Astrocyte of the hippocampus (primary cell): ENCODE measurements at regions not wholly inside any gene's neighbourhood (a gene's known extent, or its start where the extent isn't known, plus 50 kb on each side); places are given as distances from the start of the nearest gene placed in this dataset.
"Not testable (repeated sequence)": the region's sequence is repeated elsewhere in the genome, so short reads cannot be mapped to it uniquely, and the experiment has no call there.

ENCODE experiments used
- DNase-seq: peaks from one replicate; pipeline ENCODE4 v3.0.0; 2011; ENCODE audit warnings: low read depth, low spot score

DNA sequence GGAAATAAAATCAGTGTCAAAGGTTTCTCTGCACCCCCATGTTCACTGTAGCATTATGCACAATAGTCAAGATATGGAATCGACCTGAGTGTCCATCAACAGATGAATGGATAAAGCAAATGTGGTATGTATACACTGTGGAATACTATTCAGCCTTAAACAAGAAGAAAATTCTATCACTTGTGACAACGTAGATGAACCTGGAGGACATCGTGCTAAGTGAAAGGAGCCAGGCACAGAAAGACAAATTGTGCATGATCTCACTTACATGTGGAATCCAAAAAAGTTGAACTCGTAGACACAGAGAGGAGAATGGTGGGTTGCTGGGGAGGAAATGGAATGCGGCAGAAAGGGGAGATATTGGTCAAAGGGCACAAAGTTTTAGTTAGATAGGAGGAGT, 136.3 kb upstream of the ESR1 start:
- DNase-seq = no peak

DNA sequence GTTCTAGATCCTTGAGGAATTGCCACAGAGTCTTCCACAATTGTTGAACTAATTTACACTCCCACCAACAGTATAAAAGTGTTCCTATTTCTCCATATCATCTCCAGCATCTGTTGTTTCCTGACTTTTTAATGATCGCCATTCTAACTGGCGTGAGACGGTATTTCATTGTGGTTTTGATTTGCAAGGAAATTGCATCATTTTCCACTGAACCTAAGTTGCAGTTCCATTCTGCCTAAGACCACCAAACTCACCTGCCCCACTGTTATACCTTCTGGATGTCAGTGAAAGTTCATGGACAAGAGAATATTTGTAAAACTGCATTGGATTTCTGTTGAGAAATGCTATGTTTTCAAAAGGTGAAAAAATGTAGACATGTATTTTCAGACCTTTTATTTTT, 132.9 kb upstream of the ESR1 start:
- DNase-seq = no peak

DNA sequence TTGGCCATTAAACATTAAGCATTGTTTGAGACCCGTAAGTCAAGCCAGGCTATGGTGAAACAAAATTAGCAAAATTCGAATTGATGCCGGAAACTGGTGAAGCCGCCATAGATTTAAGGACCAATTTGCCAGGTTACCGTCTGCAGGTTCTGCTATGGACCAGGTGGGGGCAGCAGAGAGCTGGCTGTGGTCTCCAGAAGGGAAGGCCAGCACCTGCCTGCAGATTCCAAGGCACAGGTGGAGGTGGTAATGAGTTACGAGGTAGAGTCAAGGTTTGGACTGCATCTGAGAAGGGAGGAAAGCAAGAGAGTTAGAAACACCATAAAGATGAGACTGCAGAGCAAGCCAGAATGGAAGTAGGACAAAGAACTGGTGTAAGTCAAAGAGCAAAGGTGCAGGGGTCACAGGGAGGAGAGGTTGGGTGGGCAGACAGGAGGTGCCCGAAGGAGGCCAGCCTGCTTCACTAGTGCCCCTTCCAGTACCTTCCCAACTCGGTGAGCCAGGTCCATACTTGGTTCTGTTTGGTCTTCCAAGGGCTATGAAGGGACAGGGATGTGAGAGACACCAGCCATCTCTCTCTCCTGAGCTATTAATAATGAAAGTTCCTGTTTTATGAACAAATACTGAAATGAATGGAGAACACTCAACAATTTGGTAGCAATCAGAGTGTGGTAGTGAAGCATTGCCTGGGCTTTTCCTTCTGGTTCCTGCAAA, 131.6 kb upstream of the ESR1 start:
- peak; percentile 46 for DNase-seq

DNA sequence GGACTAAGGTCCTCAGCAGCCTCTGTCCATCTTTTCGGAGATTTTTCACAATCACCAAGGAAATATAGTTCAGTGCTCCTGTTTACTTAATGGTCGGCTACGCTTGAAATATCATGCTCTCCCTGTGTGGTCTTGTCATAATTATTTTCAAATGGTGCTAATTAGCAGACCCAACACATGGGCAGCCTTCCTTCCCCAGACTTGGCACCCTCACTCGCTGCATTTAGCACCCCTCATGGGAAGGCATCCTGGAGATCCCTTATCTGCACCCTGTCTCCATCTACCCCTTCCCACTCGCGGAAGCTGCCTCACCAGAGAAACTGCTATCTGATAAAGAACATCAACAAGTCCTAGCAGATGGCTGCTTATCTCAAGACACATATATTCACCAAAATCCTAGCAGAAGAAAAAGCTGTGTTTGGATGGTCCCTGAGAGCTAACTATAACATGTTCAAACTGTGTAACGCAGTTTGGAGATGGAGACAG, 131.0 kb upstream of the ESR1 start:
- no peak for DNase-seq

DNA sequence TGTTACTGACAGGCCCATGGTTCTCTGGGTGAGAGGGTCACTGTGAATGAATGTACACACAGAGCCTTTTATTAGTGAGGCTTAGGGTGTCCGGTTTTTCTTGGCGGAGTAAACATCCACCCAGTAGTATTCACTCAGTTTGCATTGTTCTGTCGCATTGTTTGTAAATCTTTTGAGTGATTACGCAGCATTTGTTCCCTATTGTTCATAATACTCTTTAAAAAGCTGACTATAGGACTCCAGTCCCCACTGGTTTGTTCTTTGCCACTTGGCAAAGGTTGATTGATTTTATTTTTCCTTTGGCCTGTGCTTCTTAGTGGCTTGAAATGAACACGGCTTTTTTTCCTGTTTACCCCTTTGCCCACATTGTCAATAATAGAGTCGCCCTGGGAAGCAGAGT, 130.1 kb upstream of the ESR1 start:
- DNase-seq = no peak

DNA sequence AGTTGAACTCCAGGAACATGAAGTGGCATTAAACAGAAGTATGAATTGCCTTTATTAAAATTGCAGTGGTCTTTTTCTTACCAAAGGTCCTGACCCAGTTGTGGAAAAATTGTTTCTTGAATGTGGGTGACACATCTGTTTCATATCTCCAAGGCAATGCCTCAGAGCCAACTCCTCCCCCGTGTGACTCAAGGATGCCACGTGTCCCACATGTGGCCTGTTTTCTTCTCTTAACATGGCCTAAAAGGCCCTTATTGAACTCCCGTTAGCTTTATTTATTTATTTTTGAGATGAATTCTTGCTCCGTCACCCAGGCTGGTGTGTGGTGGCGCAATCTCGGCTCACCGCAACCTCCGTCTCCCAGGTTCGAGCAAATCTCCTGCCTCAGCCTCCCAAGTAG, 128.4 kb upstream of the ESR1 start:
- no peak for DNase-seq

DNA sequence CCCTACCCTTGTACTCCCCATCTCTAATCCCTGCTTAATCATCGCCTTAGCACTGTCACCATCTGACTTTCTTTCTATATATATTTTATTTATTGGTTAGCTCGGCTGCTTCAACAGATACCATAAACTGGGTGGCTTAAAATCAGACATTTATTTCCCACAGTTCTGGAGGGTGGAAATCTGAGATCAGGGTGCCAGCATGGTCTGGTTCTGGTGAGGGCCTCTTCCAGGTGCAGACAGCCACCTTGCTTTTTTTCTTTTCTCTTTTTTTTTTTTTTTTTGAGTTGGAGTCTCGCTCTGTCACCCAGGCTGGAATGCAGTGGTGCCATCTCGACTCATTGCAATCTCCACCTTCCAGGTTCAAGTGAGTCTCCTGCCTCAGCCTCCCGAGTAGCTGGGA, 127.5 kb upstream of the ESR1 start:
- no peak for DNase-seq

DNA sequence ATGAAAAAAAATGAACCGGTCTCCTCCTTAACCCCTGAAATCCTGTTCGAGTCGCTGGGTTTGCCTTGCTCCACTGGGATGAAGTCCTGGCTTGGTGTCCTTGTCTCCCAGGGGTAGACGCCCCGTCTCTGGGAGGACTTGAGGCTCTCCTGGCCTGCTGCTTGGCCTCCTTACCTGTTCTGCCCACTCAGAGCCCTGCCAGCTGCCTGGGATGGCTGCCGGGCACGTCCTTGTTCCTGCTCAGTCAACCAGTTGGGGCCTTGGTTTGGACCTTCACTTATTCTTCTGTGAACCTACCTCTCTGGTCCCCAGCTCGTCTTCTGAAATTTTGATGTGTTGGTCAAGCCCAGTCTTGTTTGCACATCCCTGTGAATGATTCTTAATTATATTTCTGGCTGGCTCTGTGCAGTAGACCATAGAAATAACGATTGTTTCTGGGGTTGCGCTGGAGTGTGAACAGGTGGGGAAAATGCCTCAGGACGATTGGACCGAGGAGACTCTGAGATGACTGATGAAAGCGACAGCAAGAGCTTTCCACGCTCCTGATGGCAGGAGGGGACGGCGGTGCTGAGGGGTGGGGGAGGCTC, 126.5 kb upstream of the ESR1 start:
- DNase-seq = no peak

DNA sequence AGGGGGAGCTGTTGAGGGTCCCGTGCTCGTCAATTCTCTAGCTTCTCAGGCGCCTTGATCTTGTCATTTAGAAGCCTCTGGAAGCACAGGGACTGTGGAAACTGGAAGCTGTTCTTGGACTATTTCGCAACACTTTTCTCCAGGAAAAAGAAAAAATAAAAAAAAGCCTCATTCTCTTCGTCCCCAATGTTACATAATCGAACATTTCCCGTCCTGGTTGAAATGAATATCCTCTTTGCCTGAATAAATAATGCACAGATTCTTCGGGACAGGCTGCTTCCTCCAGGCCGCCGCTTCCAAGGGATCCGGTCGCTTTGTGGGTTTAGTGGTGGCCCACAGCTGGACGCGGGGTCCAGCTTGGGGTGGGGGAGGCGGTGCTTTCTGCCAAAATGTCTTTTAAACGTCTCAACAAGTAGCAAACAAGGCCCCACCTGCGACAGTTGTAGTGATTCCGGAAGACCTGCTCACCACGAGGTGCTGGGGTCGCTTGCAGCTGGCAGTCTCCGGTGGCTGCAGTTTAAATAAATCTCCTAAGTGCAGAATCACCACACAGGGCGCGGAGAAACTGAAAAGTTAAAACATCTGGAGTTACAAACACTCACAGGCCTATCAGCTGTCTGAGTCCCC, 125.9 kb upstream of the ESR1 start:
- no peak for DNase-seq

DNA sequence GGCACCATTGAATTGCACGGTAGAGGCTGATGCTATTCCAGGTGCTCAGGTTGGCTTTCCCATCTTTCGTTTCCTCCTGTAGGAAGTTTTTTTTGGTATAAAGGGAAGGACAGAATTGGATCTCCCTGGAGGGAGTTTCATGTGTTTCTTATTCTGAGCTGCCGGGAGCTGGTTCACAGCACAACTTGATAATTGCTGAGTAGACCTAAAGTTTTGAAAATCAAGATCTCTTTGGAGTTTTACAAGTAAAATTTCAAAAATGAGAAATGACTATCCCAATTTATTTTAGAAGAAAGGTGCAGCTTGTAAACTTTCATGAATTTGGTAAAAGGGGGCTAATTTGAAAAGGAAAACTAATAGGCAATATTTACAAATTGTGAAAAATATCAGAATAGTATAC, 125.2 kb upstream of the ESR1 start:
- no peak for DNase-seq

DNA sequence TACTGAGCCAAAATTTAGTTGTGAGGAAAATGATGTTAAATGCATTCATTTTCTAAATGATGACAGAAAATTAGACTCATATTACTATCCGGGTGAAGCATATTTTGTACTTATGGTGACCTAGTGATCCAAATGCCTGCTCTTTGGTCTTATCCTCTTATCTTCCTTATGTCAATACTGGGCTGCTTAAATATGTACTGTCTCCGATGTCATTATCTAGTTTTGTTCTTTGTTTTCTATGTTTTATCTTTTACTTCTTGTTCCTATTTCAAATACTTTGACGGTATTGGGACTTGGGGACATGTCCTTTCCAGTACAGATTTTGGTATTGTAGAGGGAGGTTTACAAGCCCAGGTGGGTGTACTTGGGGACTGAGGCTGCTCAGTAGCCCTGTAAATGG, 124.6 kb upstream of the ESR1 start:
- DNase-seq = no peak

DNA sequence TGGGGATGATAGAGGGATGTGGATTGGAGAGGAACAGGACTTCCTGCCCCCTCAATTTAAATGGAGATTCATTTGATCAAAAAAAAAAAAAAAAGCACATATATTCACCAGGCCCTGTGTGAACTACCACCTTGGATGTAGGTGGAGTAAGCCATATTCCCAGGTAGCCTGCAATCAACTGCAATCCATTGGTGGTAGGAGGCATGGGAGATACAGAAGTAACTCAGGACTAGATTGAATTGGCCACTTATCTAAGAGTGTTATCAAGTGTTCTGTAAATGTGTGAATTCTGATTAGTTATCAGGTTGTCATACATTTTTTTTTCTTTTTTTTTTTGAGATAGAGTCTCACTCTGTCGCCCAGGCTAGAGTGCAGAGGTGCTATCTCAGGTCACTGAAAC, 124.1 kb upstream of the ESR1 start:
- no peak for DNase-seq

DNA sequence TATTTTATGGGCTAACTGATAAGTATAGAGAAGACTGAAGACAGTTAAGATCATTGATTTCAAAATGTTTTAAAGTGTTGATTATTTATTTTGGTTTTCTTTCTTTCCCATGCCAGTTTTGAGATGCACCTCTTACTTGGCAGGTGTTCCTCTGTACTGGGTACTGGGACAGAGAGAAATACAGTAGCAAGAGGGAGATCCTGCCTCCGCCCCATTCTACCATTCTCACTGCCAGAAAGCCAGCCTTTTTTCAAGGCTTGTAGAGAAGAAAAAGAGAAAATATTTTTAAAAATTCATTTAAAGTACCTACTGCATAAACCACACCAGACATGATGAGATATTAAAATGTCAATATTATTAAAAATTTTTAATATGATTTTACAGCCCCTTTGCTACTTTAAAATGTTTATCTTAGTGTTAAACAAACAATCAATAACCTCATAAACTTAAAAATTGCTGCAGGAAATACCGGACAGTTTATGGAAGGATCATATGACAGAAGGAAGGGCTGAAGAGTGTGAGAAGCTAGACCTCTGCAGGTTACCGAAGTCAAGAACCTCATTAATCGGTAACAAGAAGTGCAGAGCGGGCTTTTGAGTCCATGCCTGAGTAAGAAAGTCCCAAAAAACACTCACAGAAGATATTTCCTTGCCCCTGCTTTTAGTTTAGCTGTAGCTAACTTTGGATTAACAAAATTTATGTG, 117.8 kb upstream of the ESR1 start:
- DNase-seq = no peak

DNA sequence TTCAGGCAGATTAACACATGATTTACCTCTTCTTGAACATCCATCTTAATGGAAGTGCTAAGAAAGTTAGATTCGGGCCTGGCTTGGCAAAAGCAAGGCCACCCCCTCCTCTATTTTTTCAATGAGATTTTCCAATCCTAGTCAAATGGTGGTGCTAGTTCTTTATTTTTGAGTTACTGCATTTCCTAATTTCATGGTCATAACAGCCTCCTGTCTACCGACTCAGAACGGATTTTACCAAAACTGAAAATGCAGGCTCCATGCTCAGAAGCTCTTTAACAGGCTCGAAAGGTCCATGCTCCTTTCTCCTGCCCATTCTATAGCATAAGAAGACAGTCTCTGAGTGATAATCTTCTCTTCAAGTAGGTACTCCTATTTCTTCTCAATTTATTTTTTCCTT, 117.2 kb upstream of the ESR1 start:
- DNase-seq = peak; percentile 23

DNA sequence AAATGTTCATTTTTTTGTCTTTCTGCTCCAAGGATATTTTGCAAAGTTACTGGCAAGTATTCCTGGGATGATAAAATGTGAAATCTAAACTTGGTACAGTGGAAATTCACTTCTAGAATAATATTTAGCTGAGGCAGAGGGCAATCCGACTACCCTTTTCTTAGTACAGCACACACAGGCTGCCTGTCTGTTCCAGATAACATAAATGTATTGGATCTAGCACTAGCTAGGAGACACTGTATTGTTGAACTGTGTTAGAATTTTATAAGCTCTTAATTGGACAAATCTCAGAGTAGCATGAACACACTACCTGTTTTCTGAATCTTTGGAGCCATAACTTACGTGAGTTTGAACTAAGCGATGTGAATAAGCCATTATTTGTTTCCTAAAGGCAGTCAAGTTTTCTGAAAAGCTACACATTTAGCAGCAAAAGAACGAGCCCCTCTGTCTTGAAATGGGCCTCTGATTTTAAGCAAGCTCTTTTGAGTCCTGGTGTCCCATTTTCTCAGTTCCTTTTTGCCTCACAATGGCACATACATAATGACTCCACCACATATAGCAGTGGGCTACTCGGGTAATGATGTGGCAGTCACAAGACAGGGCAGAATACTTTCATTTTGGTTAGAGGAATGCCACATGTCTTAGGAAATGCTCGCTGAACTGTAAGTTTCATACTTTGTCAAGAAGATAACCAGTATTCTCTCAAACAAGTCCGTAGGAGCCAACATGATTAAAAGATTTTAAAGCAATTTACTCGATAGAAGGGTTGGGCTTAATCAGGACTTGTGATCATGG, 116.5 kb upstream of the ESR1 start:
- peak; percentile 63 for DNase-seq

DNA sequence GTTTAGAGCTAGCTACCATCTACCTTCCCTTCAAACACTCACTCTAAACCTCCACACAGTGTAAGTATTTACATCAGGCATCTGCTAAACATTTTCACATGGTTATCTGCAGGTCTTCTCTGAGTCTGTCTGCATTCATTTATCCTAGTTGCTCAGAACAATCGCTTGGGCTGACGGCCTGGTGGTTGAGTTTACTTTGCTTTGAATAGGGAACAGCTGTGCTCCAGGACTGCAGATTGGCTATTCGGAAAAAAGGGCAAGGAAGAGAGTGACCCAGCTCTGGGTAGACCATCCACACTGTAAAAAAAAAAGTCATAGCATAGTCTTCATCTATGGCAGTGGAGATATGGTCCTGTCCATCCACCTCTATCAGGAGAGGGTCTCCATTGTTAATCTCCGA, 115.3 kb upstream of the ESR1 start:
- DNase-seq = no peak

DNA sequence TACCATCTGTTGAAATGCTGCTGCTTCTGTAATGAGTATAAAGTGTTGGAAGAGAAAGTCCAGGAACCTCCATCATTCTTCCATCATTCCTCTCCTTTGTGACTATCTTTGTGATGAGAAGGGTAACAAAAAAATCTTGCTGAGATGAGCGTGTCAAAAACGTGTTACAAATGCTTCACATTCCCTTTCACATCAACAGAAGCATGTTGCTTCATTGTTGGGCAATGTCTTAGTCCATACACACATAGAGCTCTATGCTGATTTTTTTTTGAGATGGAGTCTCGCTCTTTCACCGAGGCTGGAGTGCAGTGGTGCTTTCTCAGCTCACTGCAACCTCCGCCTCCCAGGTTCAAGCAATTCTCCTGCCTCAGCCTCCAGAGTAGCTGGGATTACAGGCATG, 114.1 kb upstream of the ESR1 start:
- no peak for DNase-seq

DNA sequence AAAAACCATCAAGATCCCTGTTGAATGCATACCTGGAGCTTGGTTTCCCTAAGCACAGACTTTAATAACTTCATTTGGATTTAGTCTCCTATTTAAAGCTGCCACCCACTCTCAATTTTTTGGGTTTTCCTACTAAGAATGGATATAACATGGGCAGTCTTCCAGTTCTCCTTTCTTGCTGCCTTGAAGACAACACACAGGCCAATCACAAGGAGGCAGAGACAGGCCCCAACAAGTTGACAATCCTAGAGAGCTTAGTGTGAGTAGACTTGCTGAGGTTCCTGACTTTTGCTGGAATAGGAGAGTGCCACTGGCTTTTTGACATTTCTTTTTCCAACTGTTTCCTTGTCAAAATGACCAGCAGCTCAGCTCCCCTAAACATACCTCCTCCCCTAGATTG, 112.3 kb upstream of the ESR1 start:
- DNase-seq = no peak

DNA sequence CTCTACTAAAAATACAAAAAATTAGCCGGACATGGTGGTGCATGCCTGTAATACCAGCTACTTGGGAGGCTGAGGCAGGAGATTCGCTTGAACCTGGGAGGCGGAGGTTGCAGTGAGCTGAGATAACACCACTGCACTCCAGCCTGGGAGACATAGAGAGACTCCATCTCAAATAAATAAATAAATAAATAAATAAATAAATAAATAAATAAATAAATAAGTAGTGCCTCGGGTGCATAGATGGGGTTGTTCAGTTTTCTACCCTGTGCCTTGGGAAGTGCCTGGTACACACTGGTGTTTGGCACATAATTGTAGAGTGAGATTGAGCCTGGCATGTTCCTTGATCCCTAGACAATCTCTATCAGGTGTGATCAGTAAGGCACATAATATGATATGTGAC, 111.2 kb upstream of the ESR1 start:
- DNase-seq = not testable (repeated sequence)

DNA sequence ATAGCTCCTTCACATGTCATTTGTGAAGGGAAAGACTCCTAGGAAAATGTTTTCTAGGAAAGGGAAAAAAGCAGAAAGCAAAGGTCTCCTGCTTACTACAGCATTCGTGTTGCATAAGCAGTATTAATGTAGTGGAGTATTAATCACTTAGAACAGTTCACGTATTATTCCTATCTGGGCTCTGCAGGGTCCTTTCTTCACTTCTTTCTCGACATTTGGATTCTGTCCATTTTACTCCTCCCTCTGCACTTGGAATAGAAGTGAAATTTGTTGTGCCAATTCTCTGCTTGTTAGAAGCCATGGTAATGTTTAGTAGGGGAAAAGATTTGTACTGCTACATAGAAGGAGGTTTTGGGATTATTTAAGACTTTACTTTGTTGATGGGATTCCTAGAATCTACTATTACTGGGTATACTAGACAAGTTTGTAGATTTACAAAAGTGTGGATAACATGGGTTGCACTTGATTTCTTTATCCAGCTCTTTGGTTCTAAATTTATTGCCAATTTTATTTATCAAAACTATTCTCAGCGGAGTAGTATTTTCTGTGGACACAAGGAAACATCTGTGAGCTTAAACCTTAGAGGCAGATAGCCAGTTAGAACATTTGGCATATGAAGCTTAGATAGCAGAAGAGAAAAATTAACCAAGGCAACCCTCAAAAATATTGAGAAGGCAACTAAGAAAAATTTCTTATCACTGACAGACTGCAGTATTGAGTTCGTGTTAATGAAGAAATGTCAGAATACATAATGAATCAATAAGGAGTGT, 108.4 kb upstream of the ESR1 start:
- DNase-seq = no peak

DNA sequence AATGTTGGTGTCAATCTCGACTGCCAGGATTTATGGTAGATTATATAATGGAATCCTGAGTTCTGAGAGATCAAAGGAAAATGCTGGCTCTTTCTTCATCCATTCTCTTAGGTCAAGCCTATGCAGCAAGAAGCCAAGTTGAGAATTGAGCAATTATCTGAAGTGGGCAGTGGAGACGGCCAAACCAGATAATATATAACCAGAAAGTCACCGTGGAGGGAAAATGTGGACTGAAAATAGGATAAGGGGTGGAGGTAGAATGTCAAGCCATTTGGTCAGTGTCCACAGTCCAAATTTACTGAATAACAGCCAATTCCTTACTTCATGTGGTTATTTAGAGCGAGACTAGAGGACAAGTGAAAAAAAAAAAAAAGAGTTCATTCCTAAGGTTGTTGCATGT, 107.8 kb upstream of the ESR1 start:
- no peak for DNase-seq
